ENCODE measurements at regions not wholly inside any gene's neighbourhood (a gene's known extent, or its start where the extent isn't known, plus 50 kb on each side); places are given as distances from the start of the nearest gene placed in this dataset.

GRCh38 chr15:86028961-86029360 is 50.7 kb upstream of the AGBL1 start:
- TF ChIP-seq YY1 (IDR thresholded peaks at IDR 0.05; ENCODE audit: insufficient read depth, insufficient read length) (no peak), ZNF274 (IDR thresholded peaks at IDR 0.05; ENCODE audit: low read depth, low read length) (no peak)
